Mesothelial cell of epicardium (in vitro differentiated cells): ENCODE measurements at regions not wholly inside any gene's neighbourhood (a gene's known extent, or its start where the extent isn't known, plus 50 kb on each side); places are given as distances from the start of the nearest gene placed in this dataset.
A peak's percentile ranks its signal among the peaks of the same experiment; 100 is the strongest.

Experiments used
- DNase-seq, 2 experiments: peaks; one replicate each; pipeline ENCODE4 v3.0.0; 2021; ENCODE audit warnings: low spot score in 2 of 2; ENCODE audit not compliant: unreplicated experiment in 2 of 2
- H3K27ac Mint-ChIP-seq: 2 replicates; pipeline ENCODE4 v1.8.0; 2021; ENCODE audit warnings: mixed read lengths
- H3K27me3 Mint-ChIP-seq: 2 replicates; pipeline ENCODE4 v1.8.0; 2021; ENCODE audit warnings: low read depth, mixed read lengths
- H3K36me3 Mint-ChIP-seq: 2 replicates; pipeline ENCODE4 v1.8.0; 2021; ENCODE audit warnings: mixed read lengths
- H3K4me1 Mint-ChIP-seq: 2 replicates; pipeline ENCODE4 v1.8.0; 2021; ENCODE audit warnings: mixed read lengths
- H3K4me3 Mint-ChIP-seq: 2 replicates; pipeline ENCODE4 v1.8.0; 2021; ENCODE audit warnings: mild to moderate bottlenecking, moderate library complexity, mixed read lengths
- H3K9me3 Mint-ChIP-seq: 2 replicates; pipeline ENCODE4 v1.8.0; 2021; ENCODE audit warnings: mixed read lengths
- CTCF ChIP-seq: fragments of 200-600 bp; sonication (generic); IDR thresholded peaks from one replicate; pipeline ENCODE4 v1.5.0; 2021; ENCODE audit warnings: antibody characterized with exemption; ENCODE audit not compliant: unreplicated experiment

GRCh38 chr10:25076506-25077177 lies 60.2 kb downstream of the THNSL1 start:
- no peak for DNase-seq
- Mint-ChIP-seq H3K4me1 (peaks cover 7% of the 10 kb centered on the region), H3K4me3 (no peak overlapping the region), H3K36me3 (no peaks in the 10 kb centered on the region), H3K27me3 (no peaks in the 10 kb centered on the region), H3K9me3 (no peaks in the 10 kb centered on the region), H3K27ac (no peak overlapping the region)
- TF ChIP-seq CTCF: no peak

- H3K27ac Mint-ChIP-seq: no peak overlapping the region
- TF ChIP-seq CTCF: no peak
- H3K27me3 Mint-ChIP-seq: no peaks in the 10 kb centered on the region
- peaks cover 17% of the 10 kb centered on the region for H3K4me1 Mint-ChIP-seq
- no peak overlapping the region for H3K4me3 Mint-ChIP-seq
- no peaks in the 10 kb centered on the region for H3K36me3 Mint-ChIP-seq
- no peak for DNase-seq
- H3K9me3 Mint-ChIP-seq: no peaks in the 10 kb centered on the region
These were observed 62.4 kb downstream of the THNSL1 start for GRCh38 chr10:25078658-25079431.

GRCh38 chr10:25080880-25081581 lies 64.6 kb downstream of the THNSL1 start:
- Mint-ChIP-seq H3K27ac (no peak overlapping the region), H3K9me3 (no peaks in the 10 kb centered on the region), H3K27me3 (no peaks in the 10 kb centered on the region), H3K4me3 (no peak overlapping the region), H3K4me1 (peaks cover 17% of the 10 kb centered on the region), H3K36me3 (no peaks in the 10 kb centered on the region)
- TF ChIP-seq CTCF: peak; percentile 81
- DNase-seq: peak; percentile 43 to 80

- Mint-ChIP-seq H3K9me3 (no peaks in the 10 kb centered on the region), H3K27me3 (no peaks in the 10 kb centered on the region), H3K4me1 (peaks cover 17% of the 10 kb centered on the region), H3K4me3 (no peak overlapping the region), H3K36me3 (no peaks in the 10 kb centered on the region), H3K27ac (peak overlapping the region; percentile 0)
- no peak for TF ChIP-seq CTCF
- DNase-seq: no peak
These were observed 66.1 kb downstream of the THNSL1 start for GRCh38 chr10:25082276-25083204.

- no peak for TF ChIP-seq CTCF
- Mint-ChIP-seq H3K36me3 (no peaks in the 10 kb centered on the region), H3K27ac (no peak overlapping the region), H3K4me1 (peaks cover 17% of the 10 kb centered on the region), H3K4me3 (no peak overlapping the region), H3K9me3 (peaks cover 5% of the 10 kb centered on the region), H3K27me3 (no peaks in the 10 kb centered on the region)
- no peak for DNase-seq
These were observed 67.2 kb downstream of the THNSL1 start for GRCh38 chr10:25083546-25084111.
